ENCODE measurements at regions not wholly inside any gene's neighbourhood (a gene's known extent, or its start where the extent isn't known, plus 50 kb on each side); places are given as distances from the start of the nearest gene placed in this dataset.

- no peak for ATAC-seq (replicated peaks in 1 of 4)
These were observed 73.8 kb upstream of the TBX3 start for GRCh38 chr12:114757684-114758325.

DNA sequence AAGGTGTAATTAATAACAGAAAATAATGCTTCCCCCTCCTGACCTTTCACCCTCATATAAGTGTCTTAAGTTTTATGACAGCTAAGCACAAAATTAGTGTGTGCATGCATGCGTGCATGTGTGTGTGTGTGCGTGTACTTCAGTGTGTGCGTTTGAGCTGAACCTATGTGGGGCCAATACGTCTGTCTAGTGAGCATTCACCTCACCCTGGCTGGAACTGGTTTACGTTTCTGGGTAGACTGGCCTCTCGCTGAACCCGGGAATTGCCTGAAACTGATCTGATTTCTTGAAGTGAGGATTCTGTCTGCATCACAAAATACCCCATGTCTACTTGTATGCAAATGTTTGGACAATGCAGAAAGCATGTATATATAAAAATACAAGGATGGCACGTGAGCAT, 68.2 kb upstream of the TBX3 start:
- ATAC-seq (replicated peaks in 1 of 4) (no peak), DNase-seq (no peak)
- Mint-ChIP-seq H3K27ac (no peak overlapping the region), H3K27me3 (peaks cover 0 to 2% of the 10 kb centered on the region in 2 donors), H3K4me3 (no peak overlapping the region), H3K9me3 (no peaks in the 10 kb centered on the region), H3K4me1 (no peaks in the 10 kb centered on the region), H3K36me3 (no peaks in the 10 kb centered on the region)
- Histone ChIP-seq H3K9me3 (no peaks in the 10 kb centered on the region), H3K27me3 (replicated peaks in 1 of 2; ENCODE audit: control insufficient read depth in 2 of 2, extremely low read depth in 1 of 2, insufficient read depth in 2 of 2, low read length in 1 of 2) (no peaks in the 10 kb centered on the region), H3K36me3 (ENCODE audit: control insufficient read depth in 2 of 2, extremely low read depth in 1 of 2, insufficient read depth in 1 of 2, low read length in 1 of 2) (no peaks in the 10 kb centered on the region), H3K4me3 (ENCODE audit: control insufficient read depth in 1 of 2, extremely low read depth in 1 of 2, low read length in 1 of 2) (no peak overlapping the region), H3K4me1 (ENCODE audit: control insufficient read depth in 1 of 2, extremely low read depth in 1 of 2, insufficient read depth in 2 of 2, low read length in 2 of 2) (no peaks in the 10 kb centered on the region), H3K27ac (ENCODE audit: low read length) (no peak overlapping the region)
- POLR2A ChIA-PET: no interaction called here
- CTCF ChIA-PET: no interaction called here
- WGBS (ENCODE audit: insufficient coverage): 81% methylated on average over 3 of the region's 8 CpGs

More at GRCh38 chr12:114757684-114758325, 73.8 kb upstream of the TBX3 start:
- Histone ChIP-seq H3K4me1 (ENCODE audit: control insufficient read depth in 1 of 2, extremely low read depth in 1 of 2, insufficient read depth in 2 of 2, low read length in 2 of 2) (no peaks in the 10 kb centered on the region), H3K9me3 (no peaks in the 10 kb centered on the region), H3K4me3 (ENCODE audit: control insufficient read depth in 1 of 2, extremely low read depth in 1 of 2, low read length in 1 of 2) (no peak overlapping the region), H3K27ac (ENCODE audit: low read length) (no peak overlapping the region), H3K27me3 (replicated peaks in 1 of 2; ENCODE audit: control insufficient read depth in 2 of 2, extremely low read depth in 1 of 2, insufficient read depth in 2 of 2, low read length in 1 of 2) (no peaks in the 10 kb centered on the region), H3K36me3 (ENCODE audit: control insufficient read depth in 2 of 2, extremely low read depth in 1 of 2, insufficient read depth in 1 of 2, low read length in 1 of 2) (no peaks in the 10 kb centered on the region)
- H3K4me3 Mint-ChIP-seq: no peak overlapping the region
- no peak for DNase-seq
- no peaks in the 10 kb centered on the region for H3K27me3 Mint-ChIP-seq
- CTCF ChIA-PET: no interaction called here
- 73% methylated on average over 2 of the region's 4 CpGs for WGBS (ENCODE audit: insufficient coverage)
- H3K36me3 Mint-ChIP-seq: no peaks in the 10 kb centered on the region
- peaks cover 0 to 1% (median 0%) of the 10 kb centered on the region in 3 donors for H3K9me3 Mint-ChIP-seq
- no peak overlapping the region for H3K27ac Mint-ChIP-seq
- POLR2A ChIA-PET: no interaction called here
- H3K4me1 Mint-ChIP-seq: no peaks in the 10 kb centered on the region

- Mint-ChIP-seq H3K4me3 (no peak overlapping the region), H3K36me3 (no peaks in the 10 kb centered on the region), H3K9me3 (no peaks in the 10 kb centered on the region), H3K27ac (no peak overlapping the region), H3K27me3 (peaks cover 0 to 2% of the 10 kb centered on the region in 2 donors), H3K4me1 (no peaks in the 10 kb centered on the region)
- WGBS (ENCODE audit: insufficient coverage): no CpG with 5 or more reads among the region's 2 CpGs
- Histone ChIP-seq H3K27me3 (replicated peaks in 1 of 2; ENCODE audit: control insufficient read depth in 2 of 2, extremely low read depth in 1 of 2, insufficient read depth in 2 of 2, low read length in 1 of 2) (peaks cover 0 to 2% of the 10 kb centered on the region in 2 experiments), H3K27ac (ENCODE audit: low read length) (no peak overlapping the region), H3K4me3 (ENCODE audit: control insufficient read depth in 1 of 2, extremely low read depth in 1 of 2, low read length in 1 of 2) (no peak overlapping the region), H3K4me1 (ENCODE audit: control insufficient read depth in 1 of 2, extremely low read depth in 1 of 2, insufficient read depth in 2 of 2, low read length in 2 of 2) (no peaks in the 10 kb centered on the region), H3K9me3 (no peaks in the 10 kb centered on the region), H3K36me3 (ENCODE audit: control insufficient read depth in 2 of 2, extremely low read depth in 1 of 2, insufficient read depth in 1 of 2, low read length in 1 of 2) (no peaks in the 10 kb centered on the region)
- ChIA-PET POLR2A (no interaction called here), CTCF (no interaction called here)
- DNase-seq (no peak), ATAC-seq (replicated peaks in 1 of 4) (no peak)
These were observed 67.7 kb upstream of the TBX3 start for GRCh38 chr12:114751712-114752111.

DNA sequence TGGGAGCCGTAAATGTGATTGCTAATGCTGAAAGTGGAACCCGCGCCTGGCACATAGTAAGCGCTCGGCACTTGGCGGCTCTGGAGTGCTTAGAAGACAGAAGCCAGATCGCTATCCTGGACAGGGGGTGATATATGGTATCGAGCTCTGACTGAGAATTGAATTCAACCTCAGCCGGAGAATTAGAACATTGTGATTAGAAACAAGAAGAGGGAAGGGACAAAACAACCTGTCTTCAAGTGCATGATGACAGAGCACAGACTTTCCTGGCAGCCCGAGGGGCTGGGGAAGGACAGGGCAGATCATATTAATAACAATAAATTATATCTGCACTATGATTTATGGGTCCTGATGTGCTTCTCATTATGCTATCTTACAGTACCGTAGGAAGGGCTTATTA, 66.9 kb upstream of the TBX3 start:
- ATAC-seq (replicated peaks in 1 of 4): no peak
- 92% methylated on average over 7 of the region's 11 CpGs for WGBS (ENCODE audit: insufficient coverage)
- no peak for DNase-seq
- Mint-ChIP-seq H3K9me3 (no peaks in the 10 kb centered on the region), H3K4me1 (no peaks in the 10 kb centered on the region), H3K36me3 (no peaks in the 10 kb centered on the region), H3K4me3 (no peak overlapping the region), H3K27me3 (peaks cover 0 to 2% of the 10 kb centered on the region in 2 donors), H3K27ac (no peak overlapping the region)
- POLR2A ChIA-PET: no interaction called here
- no peak overlapping the region for H3K4me3 ChIP-seq (ENCODE audit: control insufficient read depth in 1 of 2, extremely low read depth in 1 of 2, low read length in 1 of 2)
- no peaks in the 10 kb centered on the region for H3K4me1 ChIP-seq (ENCODE audit: control insufficient read depth in 1 of 2, extremely low read depth in 1 of 2, insufficient read depth in 2 of 2, low read length in 2 of 2)
- H3K36me3 ChIP-seq (ENCODE audit: control insufficient read depth in 2 of 2, extremely low read depth in 1 of 2, insufficient read depth in 1 of 2, low read length in 1 of 2): no peaks in the 10 kb centered on the region
- H3K9me3 ChIP-seq: no peaks in the 10 kb centered on the region
- peaks cover 0 to 2% of the 10 kb centered on the region in 2 experiments for H3K27me3 ChIP-seq (replicated peaks in 1 of 2; ENCODE audit: control insufficient read depth in 2 of 2, extremely low read depth in 1 of 2, insufficient read depth in 2 of 2, low read length in 1 of 2)
- no peak overlapping the region for H3K27ac ChIP-seq (ENCODE audit: low read length)
- CTCF ChIA-PET: no interaction called here

DNA sequence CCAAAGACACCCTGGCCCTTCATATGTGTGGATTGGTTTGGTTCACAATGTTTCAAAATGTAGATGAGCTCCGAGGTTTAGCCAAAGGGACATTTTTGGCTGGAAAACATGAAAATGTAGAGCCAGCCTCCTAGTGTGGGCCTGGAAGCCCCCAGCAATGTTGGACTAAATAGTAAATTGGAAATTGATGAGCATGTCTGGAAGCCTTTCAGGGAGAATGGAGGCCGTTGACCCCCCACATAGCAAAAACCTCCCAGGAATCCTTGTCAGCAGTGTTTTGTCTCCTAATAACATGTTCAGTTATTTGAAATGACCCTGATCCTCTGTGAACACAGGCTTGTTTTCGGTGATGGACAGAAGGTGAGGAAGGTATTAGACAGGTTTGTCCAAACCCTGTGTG, 65.1 kb upstream of the TBX3 start:
- Mint-ChIP-seq H3K27ac (no peak overlapping the region), H3K4me3 (no peak overlapping the region), H3K9me3 (no peaks in the 10 kb centered on the region), H3K27me3 (peaks cover 0 to 2% of the 10 kb centered on the region in 2 donors), H3K4me1 (no peaks in the 10 kb centered on the region), H3K36me3 (no peaks in the 10 kb centered on the region)
- no peak overlapping the region for H3K4me3 ChIP-seq (ENCODE audit: control insufficient read depth in 1 of 2, extremely low read depth in 1 of 2, low read length in 1 of 2)
- ChIA-PET CTCF (no interaction called here), POLR2A (no interaction called here)
- no peak overlapping the region for H3K27ac ChIP-seq (ENCODE audit: low read length)
- no peak for DNase-seq
- no peak for ATAC-seq (replicated peaks in 1 of 4)
- peaks cover 0 to 2% of the 10 kb centered on the region in 2 experiments for H3K27me3 ChIP-seq (replicated peaks in 1 of 2; ENCODE audit: control insufficient read depth in 2 of 2, extremely low read depth in 1 of 2, insufficient read depth in 2 of 2, low read length in 1 of 2)
- WGBS (ENCODE audit: insufficient coverage): 71% methylated on average over 1 of the region's 3 CpGs
- H3K4me1 ChIP-seq (ENCODE audit: control insufficient read depth in 1 of 2, extremely low read depth in 1 of 2, insufficient read depth in 2 of 2, low read length in 2 of 2): no peaks in the 10 kb centered on the region
- no peaks in the 10 kb centered on the region for H3K9me3 ChIP-seq
- H3K36me3 ChIP-seq (ENCODE audit: control insufficient read depth in 2 of 2, extremely low read depth in 1 of 2, insufficient read depth in 1 of 2, low read length in 1 of 2): no peaks in the 10 kb centered on the region

DNA sequence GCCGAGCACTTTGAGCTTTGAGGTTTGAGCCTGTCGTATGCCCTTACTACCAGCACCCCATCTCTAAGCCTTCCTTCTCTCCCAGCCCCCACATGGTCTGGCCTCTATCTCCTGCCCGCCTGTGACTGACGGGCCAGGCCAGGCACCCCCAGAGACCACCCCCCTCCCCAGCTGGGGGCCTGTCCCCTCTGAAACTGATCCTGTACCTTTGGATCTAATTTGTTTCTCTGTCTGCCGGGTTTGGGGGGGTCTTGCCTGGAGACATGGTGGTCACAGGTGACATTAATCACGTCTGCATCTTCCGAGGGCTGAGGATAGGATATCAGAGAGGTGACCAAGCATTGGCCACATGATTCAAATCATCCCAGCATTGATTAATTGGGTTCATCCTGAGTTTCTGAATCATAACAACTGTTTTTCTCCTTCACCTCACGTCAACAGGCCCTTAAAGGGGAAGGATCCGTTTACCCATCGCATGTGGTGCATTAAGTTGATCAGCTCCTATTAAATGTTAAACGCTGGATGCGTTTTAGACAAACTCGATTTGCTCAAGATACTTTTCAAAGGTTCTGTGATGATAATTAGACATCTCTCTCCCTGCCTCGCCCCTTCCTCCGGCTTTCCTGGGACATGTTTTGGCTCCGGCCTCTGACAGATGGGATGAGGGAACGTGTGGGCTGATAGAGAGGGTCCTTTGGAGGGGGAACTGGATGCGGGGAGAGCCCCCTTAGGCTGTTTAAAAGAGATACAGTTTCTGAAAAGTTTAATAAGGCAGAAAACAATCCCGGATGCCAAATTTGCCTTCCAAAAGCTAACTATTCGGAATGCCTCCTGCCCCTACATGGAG, 63.3 kb upstream of the TBX3 start:
- Mint-ChIP-seq H3K27ac (no peak overlapping the region), H3K36me3 (no peaks in the 10 kb centered on the region), H3K9me3 (no peaks in the 10 kb centered on the region), H3K4me1 (no peaks in the 10 kb centered on the region), H3K27me3 (peaks cover under 1 to 2% of the 10 kb centered on the region in 2 donors), H3K4me3 (no peak overlapping the region)
- Histone ChIP-seq H3K4me3 (ENCODE audit: control insufficient read depth in 1 of 2, extremely low read depth in 1 of 2, low read length in 1 of 2) (no peak overlapping the region), H3K27me3 (replicated peaks in 1 of 2; ENCODE audit: control insufficient read depth in 2 of 2, extremely low read depth in 1 of 2, insufficient read depth in 2 of 2, low read length in 1 of 2) (peaks cover 0 to 2% of the 10 kb centered on the region in 2 experiments), H3K27ac (ENCODE audit: low read length) (no peak overlapping the region), H3K36me3 (ENCODE audit: control insufficient read depth in 2 of 2, extremely low read depth in 1 of 2, insufficient read depth in 1 of 2, low read length in 1 of 2) (no peaks in the 10 kb centered on the region), H3K4me1 (ENCODE audit: control insufficient read depth in 1 of 2, extremely low read depth in 1 of 2, insufficient read depth in 2 of 2, low read length in 2 of 2) (no peaks in the 10 kb centered on the region), H3K9me3 (no peaks in the 10 kb centered on the region)
- WGBS (ENCODE audit: insufficient coverage): 86% methylated on average over 7 of the region's 20 CpGs
- DNase-seq (no peak), ATAC-seq (replicated peaks in 1 of 4) (no peak)
- ChIA-PET POLR2A (no interaction called here), CTCF (no interaction called here)
